Erythroblast (primary cell): ENCODE measurements at regions not wholly inside any gene's neighbourhood (a gene's known extent, or its start where the extent isn't known, plus 50 kb on each side); places are given as distances from the start of the nearest gene placed in this dataset.

ENCODE experiments used
- GATA1 ChIP-seq: IDR thresholded peaks from 2 replicates; pipeline ENCODE4 v1.6.1; 2011; ENCODE audit warnings: low read depth, mild to moderate bottlenecking, control low read depth, low read length, moderate library complexity
- POLR2A ChIP-seq: IDR thresholded peaks from 2 replicates; pipeline ENCODE4 v1.6.1; 2011; ENCODE audit warnings: mild to moderate bottlenecking, low read length

- TF ChIP-seq POLR2A (no peak), GATA1 (no peak)
These were observed 342.6 kb downstream of the IPMK start for GRCh38 chr10:57925045-57925444.
